Stimulated activated CD8-positive, alpha-beta memory T cell treated with anti-CD3 and anti-CD28 coated beads, Interleukin-4, amount 100 ng/mL, for 48 hours (primary cell): ENCODE measurements at regions not wholly inside any gene's neighbourhood (a gene's known extent, or its start where the extent isn't known, plus 50 kb on each side); places are given as distances from the start of the nearest gene placed in this dataset.

ENCODE experiments used
- DNase-seq: peaks from one replicate; pipeline ENCODE4 v3.0.0-alpha.2; 2020

DNA sequence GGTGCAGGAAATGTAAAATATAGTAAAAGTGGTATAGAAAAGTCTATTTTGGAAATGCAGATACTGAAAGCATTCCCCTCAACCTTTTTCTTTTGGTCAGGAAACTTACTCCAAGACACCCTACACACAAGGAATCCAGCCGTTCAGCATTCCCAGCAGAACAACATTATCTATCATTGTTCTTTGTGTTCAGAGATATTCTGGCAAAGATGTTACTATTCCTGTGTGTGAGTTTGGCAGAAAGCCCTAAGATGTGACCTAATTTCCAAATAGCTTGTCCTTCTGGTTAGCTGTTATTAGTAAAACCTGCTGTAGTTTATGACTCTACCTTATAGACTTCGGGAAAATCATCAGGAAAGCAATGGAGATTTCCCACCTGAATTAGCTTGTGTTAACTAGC lies 78.1 kb upstream of the PELI1 start:
- no peak for DNase-seq

DNA sequence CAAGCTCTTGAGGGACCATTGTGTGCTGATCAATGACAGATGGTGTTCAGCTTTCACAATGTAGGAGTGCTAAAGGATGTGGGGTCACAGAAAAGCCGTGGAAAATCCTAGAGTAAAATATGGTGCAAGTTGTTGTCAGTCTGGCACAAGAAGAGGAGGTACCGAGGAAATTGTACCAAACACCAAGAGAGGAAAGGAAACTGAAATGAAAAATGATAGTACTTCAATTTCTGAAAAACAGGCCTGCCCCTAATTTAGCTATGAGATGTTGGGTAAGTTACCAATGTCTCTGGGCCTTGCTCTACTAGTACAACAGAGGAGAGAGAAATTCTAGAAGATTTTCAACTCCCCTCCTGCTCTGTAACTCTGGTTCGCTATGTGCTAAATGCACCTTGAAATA lies 78.8 kb upstream of the PELI1 start:
- DNase-seq = no peak

DNA sequence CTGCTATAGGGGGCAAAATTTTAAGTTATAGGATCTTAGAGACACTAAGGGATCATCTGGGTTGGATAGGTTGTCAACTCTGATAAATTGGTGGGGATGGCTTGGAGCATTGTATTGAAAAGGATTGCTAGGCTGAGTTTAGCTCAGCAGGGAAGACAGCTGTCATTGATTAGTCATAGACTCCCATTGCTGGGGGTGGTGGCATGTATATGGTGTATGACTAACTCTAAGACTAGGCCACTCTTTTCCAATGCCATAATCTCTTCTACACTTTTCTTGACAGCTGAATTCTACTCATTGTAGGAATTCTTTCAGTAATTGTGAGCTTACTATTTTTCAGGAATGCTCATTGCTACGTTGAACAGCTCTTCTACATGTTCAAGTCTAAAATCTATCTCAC lies 81.3 kb upstream of the PELI1 start:
- DNase-seq = no peak

DNA sequence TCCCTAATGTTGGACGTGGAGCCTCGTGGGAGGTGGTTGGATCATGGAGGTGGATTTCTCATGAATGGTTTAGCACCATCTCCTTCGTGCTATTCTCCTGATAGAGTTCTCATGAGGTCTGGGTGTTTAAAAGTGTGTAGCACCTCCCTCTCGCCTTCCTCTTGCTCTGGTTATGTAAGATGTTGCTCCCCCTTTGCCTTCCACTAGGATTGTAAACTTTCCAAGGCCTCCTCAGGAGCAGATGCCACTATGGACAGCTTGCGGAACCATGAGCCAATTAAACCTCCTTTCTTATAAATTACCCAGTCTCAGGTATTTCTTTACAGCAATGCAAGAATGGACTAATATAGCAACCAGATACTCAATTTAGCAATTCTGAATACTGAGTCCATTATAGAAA lies 82.4 kb upstream of the PELI1 start:
- no peak for DNase-seq

GRCh38 chr2:64227603-64228125 lies 83.4 kb upstream of the PELI1 start:
- no peak for DNase-seq

GRCh38 chr2:64228126-64228678 lies 84.0 kb upstream of the PELI1 start:
- peak; percentile 76 for DNase-seq

DNA sequence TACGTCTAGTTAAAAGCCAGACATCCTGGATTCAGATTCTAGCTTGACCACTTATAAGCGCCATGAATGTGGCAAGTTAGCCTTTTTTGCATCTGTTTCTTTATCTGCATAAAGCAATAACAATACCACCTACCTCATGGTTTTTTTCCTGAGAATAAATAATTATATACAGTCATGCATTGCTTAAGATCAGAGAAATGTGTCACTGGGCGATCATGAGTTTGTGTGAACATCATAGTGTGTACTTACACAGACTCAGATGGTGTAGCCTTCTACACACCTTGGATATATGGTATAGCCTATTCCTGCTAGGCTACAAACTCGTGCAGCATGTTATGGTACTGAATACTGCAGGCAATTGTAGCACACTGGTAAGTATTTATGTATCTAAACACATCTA lies 84.7 kb upstream of the PELI1 start:
- no peak for DNase-seq

- no peak for DNase-seq
Measured at GRCh38 chr2:64230540-64230939, 86.3 kb upstream of the PELI1 start.

DNA sequence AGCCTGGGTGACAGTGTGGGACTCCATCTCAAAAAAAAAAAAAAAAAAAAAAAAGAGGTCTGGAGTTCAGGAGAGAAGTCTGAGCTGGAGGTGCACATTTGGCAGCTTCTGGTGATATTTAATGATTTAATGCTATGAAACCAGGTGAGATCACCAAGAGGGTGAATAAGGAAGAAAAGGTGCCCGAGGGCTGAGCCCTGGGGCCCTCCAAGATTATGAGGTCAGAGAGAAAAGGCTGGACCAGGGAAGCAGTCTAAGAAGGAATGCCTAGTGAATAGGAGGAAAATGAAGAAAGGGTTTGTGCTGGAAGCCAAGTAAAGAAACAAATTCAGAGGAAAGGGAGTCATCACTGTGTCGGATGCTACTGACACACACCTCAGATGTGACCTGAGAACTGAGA lies 88.0 kb upstream of the PELI1 start:
- no peak for DNase-seq

DNA sequence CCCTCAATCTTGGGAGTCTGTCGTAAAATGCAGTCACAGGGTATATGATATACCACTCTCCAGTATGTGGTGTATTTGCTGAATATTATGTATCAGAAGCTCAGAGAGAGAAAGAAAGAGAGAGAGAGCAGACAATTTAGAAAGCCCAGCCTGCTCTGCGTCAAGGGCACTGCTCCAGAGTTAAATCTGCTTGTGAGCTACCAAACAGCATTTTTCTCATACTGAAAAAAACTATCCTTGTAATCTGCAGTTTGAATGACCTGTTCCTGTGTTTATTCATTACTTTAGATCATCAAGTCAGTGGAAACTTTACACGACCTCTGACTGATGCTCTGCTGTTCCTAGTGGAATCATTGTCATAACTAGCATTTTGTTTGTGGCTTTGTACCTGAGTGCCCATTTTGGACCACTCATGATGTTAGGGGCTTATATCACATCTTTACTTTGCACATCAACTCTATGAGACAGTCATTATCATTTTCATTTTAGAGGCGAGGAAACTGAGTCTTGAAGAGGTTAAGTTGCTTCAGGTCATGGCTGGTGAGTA lies 89.2 kb upstream of the PELI1 start:
- no peak for DNase-seq

- DNase-seq = no peak
Measured at GRCh38 chr2:64234150-64234549, 89.9 kb upstream of the PELI1 start.

GRCh38 chr2:64234785-64235184 lies 90.6 kb upstream of the PELI1 start:
- DNase-seq = no peak

- DNase-seq = no peak
Measured at GRCh38 chr2:64237266-64237665, 93.0 kb upstream of the PELI1 start.

DNA sequence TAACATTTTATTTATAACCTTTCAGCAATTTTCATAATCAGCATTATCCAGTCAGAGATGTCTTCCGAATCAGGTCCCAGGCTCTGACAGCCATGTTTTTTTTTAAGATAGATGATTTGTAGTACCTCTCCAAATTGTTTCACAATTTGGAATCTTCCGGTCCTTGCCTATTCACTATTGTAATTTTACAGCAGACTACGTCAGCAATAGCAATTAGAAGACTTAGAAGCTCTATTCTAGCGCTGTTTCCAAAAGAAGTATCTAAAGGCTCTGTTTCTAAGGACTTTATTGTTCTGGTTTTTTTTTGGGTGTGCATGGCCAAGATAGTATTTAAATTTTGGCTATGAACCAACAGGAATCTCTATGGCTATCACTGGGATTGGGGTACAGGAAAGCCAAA lies 94.6 kb upstream of the PELI1 start:
- DNase-seq = no peak

DNA sequence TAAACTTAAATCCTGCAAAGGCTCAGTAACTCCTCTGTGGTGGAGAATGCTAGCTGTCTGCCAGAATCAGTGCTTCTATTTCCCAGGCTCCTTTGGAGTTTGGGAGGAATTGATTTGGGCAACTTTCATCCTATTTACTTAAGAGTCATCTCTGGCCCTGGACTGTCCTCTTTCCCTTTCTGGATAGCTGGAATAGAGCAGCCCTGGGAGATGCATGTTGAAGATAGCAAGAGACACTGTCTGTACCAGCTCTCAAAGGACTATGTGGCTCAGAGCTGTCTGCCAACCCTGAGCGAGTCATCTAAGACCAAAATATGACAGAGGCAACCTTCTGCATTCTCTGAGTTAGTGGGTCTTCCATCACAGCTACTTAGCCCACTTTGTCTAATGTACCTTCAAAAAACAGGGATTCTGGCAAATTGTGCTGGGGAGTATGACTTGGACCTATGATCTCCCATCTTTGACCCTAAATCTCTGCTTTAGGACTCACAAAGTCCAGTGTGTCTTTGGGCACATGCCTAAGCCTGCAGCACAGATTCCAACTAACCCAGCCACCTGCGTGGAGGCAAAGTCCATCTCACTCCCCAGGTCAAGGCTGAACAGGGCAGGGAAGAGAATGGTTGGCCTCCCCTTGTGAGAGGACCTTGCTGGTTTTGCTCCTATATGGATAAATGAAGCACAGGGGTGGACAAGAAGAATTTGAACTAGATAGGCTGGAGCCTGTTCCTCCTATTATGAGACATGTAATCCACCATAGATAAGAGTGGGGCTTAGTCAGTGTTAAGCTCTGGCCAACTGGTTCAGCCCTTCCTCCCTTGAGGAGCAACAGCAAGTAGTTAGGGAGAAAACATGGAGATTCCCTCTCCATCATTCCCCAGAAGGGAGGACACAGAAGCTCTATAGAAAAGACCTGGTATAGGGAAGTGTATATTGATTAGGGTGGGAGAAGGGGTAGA lies 99.1 kb upstream of the PELI1 start:
- no peak for DNase-seq

DNA sequence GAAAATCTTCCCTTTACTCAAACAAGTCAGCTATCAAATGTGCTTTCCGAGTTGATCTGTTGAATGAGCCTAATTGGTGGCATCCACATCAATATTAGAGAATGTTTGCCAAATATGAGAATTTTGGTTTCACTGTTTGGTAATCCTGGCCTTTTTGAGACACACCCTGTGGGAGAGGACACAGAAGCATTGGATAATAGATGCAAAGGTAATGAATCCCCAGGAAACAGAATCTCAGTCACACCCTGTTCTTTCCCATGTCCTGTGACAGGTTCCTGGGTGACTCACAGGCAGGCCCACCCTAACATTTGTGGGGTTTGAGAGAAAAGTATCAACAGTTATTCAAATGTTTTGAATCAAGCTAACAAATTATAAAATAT lies 99.8 kb upstream of the PELI1 start:
- DNase-seq = no peak

- DNase-seq = no peak
Measured at GRCh38 chr2:64245631-64246030, 101.4 kb upstream of the PELI1 start.

DNA sequence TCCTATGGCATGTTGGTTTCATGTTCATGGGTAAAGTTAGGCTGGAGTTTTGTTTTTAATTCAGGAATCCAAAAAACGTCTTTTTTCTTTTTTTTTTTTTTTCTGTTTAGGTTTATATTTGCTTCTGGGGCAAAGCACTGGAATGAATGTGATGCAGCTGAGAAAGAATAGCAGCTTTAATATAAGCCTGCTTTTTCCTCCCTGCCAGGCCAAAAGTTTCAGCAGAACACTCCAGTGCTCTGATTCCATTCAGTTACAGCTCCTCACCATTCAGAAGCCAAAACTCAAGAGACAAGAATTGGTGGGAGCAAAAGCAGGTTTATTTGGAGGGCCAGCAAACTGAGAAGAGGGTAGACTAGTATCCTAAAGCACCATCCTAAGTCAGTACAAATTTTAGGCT lies 102.7 kb upstream of the PELI1 start:
- DNase-seq = no peak

GRCh38 chr2:64249426-64249825 lies 105.2 kb upstream of the PELI1 start:
- DNase-seq = no peak

GRCh38 chr2:64250063-64250462 lies 105.8 kb upstream of the PELI1 start:
- DNase-seq = no peak

DNA sequence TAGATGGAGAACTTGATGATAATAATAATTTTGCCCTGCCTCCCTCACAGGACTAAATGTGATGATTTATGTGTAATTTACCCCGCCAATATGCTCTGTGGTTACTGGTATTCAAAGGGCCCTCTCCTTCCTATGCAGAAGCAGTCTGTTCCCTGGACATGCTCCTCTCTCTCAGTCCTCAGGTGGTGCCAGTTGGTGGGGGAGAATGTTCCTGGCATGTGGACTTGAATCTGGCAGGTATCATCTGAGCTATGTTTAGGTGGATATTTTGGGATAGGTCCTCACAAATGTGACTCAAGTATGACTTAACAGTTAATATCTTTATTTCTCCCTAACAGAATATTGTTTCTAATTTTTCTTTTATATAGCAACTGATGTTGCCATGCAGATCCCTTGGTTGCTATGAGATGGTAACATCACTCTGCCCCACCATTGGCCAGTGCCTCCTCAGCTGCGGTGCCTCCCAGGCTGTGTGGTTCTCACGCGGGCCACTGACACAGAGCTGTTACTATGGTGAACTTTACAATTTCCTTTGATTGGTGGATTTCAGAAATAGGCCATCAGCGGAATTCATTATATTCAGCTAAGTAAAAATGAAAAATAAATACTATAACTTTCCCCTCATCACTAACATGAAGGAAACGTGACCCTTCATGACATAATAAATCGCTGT lies 106.7 kb upstream of the PELI1 start:
- no peak for DNase-seq

DNA sequence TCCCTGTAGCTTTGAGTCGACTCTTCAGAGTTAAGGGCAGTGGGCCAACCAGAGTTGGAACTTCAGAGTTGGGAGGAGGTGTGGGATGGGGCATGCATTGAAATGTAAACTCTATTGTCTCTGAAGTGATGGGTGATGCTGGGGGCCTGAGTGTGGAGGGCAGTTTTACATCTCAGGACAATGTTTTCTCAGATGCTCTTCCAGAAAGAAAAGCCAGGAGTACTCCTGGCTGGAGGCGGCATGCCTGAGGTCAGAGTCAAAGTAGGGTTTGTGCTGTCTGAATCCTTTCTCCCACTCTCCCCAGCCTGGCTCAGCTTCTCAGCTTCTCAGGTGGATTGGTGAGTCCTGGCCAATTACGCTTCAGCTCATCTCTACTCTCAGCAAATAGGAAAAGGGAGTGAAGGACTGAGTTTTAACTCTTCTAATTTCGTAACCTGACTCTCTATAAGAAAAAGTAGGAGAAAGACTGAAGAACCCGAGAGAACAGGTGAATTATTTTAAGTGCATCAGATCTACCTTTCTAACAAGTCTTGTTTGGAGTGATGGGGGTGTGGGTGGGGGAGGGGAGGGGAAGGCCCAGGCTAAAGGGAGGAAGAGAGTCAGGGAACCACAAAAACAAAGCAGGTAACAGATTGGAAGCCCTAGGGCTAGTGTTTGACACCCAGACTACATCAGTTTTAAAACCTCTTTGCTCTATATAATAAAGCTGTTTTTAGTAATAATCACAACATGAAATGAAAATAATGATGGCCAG lies 107.5 kb upstream of the PELI1 start:
- no peak for DNase-seq
